ENCODE measurements at regions not wholly inside any gene's neighbourhood (a gene's known extent, or its start where the extent isn't known, plus 50 kb on each side); places are given as distances from the start of the nearest gene placed in this dataset.

DNA sequence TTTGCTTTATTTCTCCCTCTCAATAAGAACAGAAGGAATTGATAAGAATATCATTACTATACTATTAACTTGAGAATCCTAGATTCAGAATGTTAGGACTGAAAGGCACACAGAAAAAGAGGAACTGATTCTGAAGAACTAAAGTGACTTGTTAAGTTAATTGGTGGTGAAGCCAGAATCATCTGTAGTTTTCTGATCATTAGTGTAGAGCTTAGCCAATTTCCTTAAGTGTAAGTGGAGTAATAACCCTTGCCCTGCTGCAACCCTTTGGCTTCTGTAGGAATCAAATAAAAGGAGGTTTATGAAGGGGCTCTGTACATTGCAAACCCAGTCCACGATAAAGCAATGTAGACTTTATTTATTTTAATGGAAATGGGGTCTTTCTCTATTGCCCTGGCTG is 1186.0 kb downstream of the SORCS3 start:
- Mint-ChIP-seq H3K27me3 (no peaks in the 10 kb centered on the region), H3K36me3 (no peaks in the 10 kb centered on the region), H3K9me3 (peaks cover 4% of the 10 kb centered on the region), H3K4me1 (no peaks in the 10 kb centered on the region), H3K4me3 (no peak overlapping the region), H3K27ac (no peak overlapping the region)
- ATAC-seq: no peak

DNA sequence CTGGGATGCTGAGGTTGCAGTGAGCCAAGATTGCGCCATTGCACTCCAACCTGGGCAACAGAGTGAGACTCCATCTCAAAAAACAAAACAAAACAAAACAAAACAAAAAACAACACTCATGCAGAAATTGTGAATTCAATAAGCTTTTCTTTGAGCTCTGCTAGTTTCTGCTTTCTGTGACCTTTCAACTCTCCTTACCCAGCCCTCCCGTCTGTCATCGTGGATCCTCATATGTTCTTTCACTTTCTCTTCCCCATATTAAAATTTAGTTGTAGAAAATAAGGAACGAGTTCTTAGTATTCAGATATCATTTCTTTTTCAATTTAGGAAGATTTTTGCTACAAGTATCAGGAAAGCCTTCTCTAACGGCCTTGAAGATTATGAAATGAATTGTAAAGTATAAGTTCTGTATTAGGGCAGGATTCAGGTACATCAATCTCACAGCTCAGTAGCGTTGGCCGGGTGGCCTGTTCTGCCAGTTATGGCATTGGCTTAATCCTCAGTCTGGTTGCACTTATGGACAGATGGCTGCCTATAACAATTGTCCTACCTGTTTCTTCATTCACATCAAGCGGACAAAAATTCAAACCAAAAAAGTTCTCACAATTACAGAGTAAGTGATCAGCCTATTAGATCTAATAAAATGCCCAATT is 1167.0 kb downstream of the SORCS3 start:
- peaks cover 2% of the 10 kb centered on the region for H3K9me3 Mint-ChIP-seq
- no peak for ATAC-seq
- H3K4me1 Mint-ChIP-seq: no peaks in the 10 kb centered on the region
- H3K27ac Mint-ChIP-seq: no peak overlapping the region
- no peaks in the 10 kb centered on the region for H3K36me3 Mint-ChIP-seq
- no peak overlapping the region for H3K4me3 Mint-ChIP-seq
- no peaks in the 10 kb centered on the region for H3K27me3 Mint-ChIP-seq

DNA sequence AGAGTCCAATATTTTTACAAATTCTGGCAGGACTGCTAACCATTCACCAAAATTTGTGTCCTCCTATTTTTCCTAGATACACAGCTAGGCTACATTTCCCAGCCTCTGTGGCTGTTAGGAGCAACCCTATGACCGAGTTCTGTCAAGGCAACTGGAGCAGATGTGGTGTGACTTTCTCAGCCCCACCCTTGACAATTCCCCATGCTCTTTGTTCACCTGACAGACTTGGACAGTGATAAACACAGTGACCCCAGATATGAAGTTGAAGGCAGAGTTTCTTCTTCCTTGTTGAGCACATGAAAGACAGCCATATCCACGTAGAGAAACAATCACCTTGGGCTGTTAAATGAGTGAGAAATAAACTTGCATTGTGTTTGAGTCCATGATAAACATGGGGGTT is 1162.1 kb downstream of the SORCS3 start:
- H3K4me3 Mint-ChIP-seq: no peak overlapping the region
- H3K36me3 Mint-ChIP-seq: no peaks in the 10 kb centered on the region
- H3K27ac Mint-ChIP-seq: no peak overlapping the region
- H3K9me3 Mint-ChIP-seq: peaks cover 5% of the 10 kb centered on the region
- ATAC-seq: no peak
- H3K4me1 Mint-ChIP-seq: no peaks in the 10 kb centered on the region
- H3K27me3 Mint-ChIP-seq: no peaks in the 10 kb centered on the region

DNA sequence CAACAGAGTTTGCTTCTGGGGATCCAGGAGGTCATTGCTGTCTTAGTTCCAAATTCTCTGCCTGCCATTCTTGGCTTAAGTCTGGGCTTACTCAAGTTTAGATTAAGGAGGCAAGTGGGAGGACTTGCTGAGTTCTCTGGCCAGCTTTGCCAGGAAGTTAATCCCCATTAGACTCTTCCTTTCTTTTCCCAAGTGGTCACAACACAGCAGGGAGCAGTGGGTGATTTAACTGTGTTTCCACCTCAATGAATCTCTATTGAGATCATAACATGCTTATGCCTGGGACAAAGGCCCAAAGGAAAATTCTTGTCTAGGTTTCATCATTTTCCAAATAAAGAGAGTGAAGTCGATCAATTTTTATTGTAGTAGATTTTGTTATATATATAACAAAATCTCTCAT is 1159.6 kb downstream of the SORCS3 start:
- Mint-ChIP-seq H3K27me3 (no peaks in the 10 kb centered on the region), H3K4me3 (no peak overlapping the region), H3K36me3 (no peaks in the 10 kb centered on the region), H3K27ac (no peak overlapping the region), H3K4me1 (no peaks in the 10 kb centered on the region), H3K9me3 (peaks cover 3% of the 10 kb centered on the region)
- no peak for ATAC-seq

DNA sequence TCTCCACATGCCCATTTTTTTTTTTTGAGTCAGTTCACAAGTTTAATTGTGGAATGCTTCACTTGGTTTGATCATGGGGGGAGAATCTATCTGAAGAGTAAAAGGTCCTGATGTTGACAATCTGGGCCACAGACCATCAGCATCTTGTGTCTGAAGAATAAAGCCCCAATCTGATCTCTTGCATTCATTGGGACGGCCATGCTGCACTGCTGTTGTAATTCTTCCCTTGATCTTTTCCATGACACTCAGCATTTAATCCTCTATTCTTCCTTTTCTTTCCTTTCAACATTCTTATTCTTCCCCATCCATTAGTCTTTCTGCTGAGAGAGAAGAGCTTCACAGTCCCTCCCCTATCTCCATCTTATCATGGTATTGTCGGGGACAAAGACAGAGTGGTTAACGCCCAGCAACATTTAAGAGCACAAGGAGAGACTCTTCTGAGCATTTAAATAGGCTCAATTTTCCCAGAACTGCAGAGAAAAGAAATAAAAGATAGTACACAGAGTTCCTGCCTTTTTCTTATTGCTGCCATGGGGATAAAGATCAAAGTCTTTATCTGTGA is 1157.3 kb downstream of the SORCS3 start:
- Mint-ChIP-seq H3K27ac (no peak overlapping the region), H3K4me3 (no peak overlapping the region), H3K27me3 (no peaks in the 10 kb centered on the region), H3K36me3 (no peaks in the 10 kb centered on the region), H3K9me3 (peaks cover 7% of the 10 kb centered on the region), H3K4me1 (no peaks in the 10 kb centered on the region)
- ATAC-seq: no peak

DNA sequence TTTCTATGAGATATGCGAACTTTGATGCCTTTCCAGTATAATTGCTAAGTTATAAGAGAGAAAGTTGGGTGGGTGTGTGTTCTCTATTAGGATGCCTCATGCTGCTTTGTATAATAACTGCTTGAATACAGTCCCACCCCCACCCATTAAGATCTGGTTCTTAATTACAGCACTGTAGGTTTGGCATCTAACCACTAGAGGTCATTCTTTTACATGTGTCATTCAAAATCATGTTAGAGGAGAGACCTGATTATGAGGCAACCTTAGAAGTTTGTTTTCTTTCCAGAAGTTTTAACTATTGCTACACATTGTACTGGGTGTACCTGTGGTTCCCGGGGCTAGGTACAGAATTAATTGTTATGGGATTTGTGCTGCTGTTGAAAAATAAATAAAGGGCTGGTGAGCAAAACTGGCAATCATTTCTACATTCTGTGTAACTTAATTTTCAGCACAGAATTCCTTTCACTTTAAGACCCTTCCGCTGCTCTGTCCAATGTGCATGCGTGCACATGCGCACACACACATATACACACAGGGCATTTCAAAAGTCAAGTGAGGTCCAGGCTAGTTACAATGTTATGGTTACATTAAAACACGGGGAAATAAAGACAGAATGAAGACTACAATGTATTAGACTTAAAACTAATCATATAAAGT is 1156.3 kb downstream of the SORCS3 start:
- no peaks in the 10 kb centered on the region for H3K4me1 Mint-ChIP-seq
- no peak for ATAC-seq
- no peaks in the 10 kb centered on the region for H3K36me3 Mint-ChIP-seq
- H3K9me3 Mint-ChIP-seq: peaks cover 7% of the 10 kb centered on the region
- no peaks in the 10 kb centered on the region for H3K27me3 Mint-ChIP-seq
- H3K4me3 Mint-ChIP-seq: no peak overlapping the region
- no peak overlapping the region for H3K27ac Mint-ChIP-seq

DNA sequence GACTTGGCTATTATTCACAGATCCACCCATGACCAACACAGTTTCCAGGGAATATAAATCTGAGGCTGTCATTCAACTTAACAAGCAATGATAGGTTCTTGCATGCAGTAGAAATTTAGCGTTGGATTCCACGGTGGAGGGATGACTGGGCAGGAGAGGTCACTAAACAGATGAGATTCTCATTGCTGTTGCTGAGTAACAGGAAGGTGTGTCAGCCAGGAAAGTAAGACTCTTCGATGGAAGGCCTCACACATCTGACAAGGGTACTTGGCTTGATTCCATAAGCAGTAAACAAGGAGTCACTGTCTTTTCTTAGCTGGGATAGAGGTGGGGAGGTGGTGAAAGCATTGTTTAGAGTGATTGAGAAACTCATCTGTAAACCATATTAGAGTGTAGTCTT is 1152.0 kb downstream of the SORCS3 start:
- Mint-ChIP-seq H3K27me3 (no peaks in the 10 kb centered on the region), H3K4me3 (no peak overlapping the region), H3K36me3 (no peaks in the 10 kb centered on the region), H3K9me3 (peaks cover 4% of the 10 kb centered on the region), H3K27ac (no peak overlapping the region), H3K4me1 (no peaks in the 10 kb centered on the region)
- no peak for ATAC-seq

DNA sequence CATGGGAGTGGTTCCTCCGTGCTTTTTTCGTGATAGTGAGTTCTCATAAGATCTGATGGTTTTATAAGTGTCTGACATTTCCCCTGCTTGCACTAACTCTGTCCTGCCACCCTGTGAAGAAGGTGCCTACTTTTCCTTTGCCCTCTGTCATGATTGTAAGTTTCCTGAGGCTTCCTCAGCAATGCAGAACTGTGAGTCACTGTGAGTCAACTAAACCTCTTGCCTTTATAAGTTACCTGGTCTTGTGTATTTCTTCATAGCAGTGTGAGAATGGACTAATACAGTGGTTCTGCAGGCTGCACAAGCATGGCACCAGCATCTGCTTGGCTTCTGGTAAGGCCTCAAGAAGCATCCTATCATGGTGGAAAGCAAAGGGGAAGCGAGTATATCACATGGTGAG is 1144.6 kb downstream of the SORCS3 start:
- ATAC-seq: no peak
- no peaks in the 10 kb centered on the region for H3K36me3 Mint-ChIP-seq

DNA sequence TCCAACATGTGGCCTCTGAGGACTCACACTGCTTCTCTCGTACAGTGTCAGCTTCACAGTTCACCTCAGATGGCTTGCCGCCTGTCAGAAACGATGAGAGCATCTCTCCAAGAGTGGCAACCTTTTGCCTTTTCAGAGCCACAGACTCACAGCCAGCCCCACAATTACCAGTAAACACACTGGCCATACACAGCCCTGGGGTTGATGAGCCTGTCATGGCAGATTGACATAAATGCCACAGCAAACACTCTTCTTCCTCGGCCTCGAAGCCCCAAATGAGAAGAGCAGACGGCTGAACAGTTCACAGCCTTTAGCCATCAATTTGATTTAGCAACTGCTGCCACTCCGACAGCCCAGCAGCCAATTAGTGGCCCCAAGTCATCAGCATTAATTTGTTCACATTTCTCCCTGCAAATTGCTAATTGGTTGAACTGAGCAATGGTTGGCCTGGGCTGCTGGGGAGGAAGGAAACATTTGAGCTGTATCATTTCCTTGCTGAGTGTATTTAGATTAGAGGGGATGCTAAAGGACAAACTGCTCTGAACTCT is 1142.9 kb downstream of the SORCS3 start:
- no peaks in the 10 kb centered on the region for H3K27me3 Mint-ChIP-seq
- H3K4me1 Mint-ChIP-seq: no peaks in the 10 kb centered on the region
- no peaks in the 10 kb centered on the region for H3K36me3 Mint-ChIP-seq
- H3K4me3 Mint-ChIP-seq: no peak overlapping the region
- no peak overlapping the region for H3K27ac Mint-ChIP-seq
- peaks cover 7% of the 10 kb centered on the region for H3K9me3 Mint-ChIP-seq
- no peak for ATAC-seq

More for the DNA sequence above, 1144.6 kb downstream of the SORCS3 start:
- H3K4me3 Mint-ChIP-seq: no peak overlapping the region
- H3K9me3 Mint-ChIP-seq: peaks cover 7% of the 10 kb centered on the region
- no peak overlapping the region for H3K27ac Mint-ChIP-seq
- H3K27me3 Mint-ChIP-seq: no peaks in the 10 kb centered on the region
- H3K4me1 Mint-ChIP-seq: no peaks in the 10 kb centered on the region

DNA sequence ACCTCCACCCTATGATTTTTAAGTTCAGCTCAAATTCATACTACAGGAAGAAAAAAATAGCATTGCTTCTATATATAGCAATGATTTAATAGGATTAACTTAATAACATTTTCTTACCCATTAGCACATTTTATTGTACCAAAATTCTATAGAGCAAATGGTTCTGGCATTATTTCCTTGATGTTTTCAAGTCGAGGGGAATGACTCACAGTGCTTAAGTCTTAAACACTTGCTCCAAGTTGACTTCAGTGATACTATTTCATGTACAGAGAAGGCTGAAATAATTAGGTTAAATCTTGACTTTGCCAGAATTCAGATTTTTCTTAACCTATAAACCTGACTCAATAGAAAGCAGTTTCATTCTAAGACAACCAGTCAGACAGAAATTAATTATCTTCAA is 1133.8 kb downstream of the SORCS3 start:
- no peak for ATAC-seq
- H3K9me3 Mint-ChIP-seq: no peaks in the 10 kb centered on the region
- no peak overlapping the region for H3K27ac Mint-ChIP-seq
- no peaks in the 10 kb centered on the region for H3K36me3 Mint-ChIP-seq
- no peak overlapping the region for H3K4me3 Mint-ChIP-seq
- no peaks in the 10 kb centered on the region for H3K27me3 Mint-ChIP-seq
- H3K4me1 Mint-ChIP-seq: no peaks in the 10 kb centered on the region

DNA sequence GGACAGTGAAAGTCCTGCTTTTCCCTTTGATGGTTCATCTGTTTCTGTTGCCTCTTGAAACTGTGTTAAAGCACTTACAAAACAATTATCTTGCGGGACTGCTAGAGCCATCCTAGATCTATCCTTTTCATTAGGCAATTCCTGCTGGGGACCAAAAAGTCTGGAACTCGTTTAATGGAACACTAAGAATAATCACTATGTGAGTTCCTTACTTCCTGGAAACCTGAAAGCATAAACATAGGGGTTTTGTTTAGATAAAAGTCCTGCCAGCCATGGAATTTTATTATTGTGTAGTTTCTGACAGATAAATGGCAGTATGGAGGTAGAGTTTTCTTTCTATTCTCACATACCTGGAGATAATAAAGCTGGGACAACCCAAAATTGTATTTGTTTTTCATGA is 1133.3 kb downstream of the SORCS3 start:
- Mint-ChIP-seq H3K4me1 (no peaks in the 10 kb centered on the region), H3K9me3 (no peaks in the 10 kb centered on the region), H3K27ac (no peak overlapping the region), H3K4me3 (no peak overlapping the region), H3K36me3 (no peaks in the 10 kb centered on the region), H3K27me3 (no peaks in the 10 kb centered on the region)
- no peak for ATAC-seq

DNA sequence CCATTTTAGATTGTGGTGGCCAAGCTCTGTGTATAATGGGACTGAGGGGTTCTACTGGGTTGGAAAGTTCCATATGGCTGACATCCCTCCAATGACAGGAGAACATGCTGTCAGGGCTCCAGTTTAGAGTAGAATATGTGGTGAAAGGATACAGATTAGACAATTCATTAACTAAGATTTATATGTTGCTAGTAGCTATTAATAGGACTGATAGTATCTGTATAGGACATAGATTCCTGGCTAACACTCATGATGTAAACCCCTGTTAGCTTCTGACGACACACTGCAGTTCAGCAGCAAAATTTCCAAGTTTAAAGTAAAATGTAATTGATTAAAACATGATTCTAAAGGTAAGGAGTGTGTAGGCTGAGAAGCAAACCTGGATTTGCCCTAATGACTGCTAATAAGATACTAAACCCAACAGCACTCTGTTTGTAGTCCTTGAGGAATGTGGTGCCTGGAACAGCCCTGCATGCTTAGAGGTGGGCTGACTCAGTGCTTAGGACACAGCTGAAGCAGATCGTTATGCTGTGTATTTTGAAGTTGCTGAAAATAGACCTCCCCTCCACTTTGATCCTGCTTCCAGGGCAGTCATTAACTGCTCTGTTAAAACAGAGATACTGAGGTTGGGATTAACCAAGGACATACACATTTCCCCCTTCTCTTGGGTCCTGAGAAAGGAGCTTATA is 1129.6 kb downstream of the SORCS3 start:
- Mint-ChIP-seq H3K27ac (no peak overlapping the region), H3K4me1 (no peaks in the 10 kb centered on the region), H3K4me3 (no peak overlapping the region), H3K9me3 (peaks cover 3% of the 10 kb centered on the region), H3K36me3 (no peaks in the 10 kb centered on the region), H3K27me3 (no peaks in the 10 kb centered on the region)
- no peak for ATAC-seq

DNA sequence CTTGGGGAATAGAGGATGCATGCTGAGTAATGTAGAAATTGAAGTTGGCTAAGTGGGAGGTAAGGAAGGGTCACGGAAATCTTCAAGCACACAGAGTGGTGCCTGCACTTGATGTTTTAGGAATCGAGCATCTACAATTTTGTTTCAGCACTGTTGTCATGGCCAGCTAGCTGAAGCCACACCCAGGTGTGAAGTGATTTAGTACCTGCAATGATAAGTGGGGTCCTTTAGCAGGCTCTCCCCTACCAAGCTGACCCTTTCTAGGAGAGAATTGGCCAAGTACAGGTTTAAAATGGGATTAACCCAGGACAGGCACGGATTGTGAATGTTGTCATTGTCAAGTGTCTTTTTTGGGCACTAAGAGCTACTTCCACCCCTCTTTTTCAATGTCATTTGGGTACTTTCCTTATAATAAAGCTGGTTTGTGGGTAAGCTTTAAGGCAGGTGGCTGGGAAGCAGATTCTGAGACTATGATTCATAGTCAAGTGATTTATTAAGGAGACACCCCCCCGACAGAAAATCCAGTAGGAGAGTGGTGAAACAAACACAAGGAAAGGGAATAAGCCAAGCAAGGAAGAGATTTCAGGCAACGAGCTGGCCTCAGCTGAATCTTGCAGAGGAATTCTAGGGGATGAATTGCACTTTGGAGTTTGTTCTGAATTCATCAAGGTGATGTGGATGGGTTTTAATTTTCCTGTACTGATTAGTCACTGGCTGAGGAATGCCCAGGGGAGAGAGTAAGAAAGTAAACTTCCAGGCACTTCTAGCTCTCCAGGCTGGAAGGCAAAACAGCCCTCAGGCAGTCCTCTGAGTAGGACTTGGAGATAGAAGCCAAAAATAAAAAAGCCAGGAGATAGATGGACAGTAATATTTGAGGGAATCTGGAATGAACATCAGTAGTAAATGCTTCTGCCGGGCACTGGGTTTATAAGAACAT is 1128.4 kb downstream of the SORCS3 start:
- H3K4me1 Mint-ChIP-seq: no peaks in the 10 kb centered on the region
- ATAC-seq: no peak
- no peaks in the 10 kb centered on the region for H3K36me3 Mint-ChIP-seq
- no peak overlapping the region for H3K4me3 Mint-ChIP-seq
- H3K27me3 Mint-ChIP-seq: no peaks in the 10 kb centered on the region
- no peak overlapping the region for H3K27ac Mint-ChIP-seq
- peaks cover 3% of the 10 kb centered on the region for H3K9me3 Mint-ChIP-seq

DNA sequence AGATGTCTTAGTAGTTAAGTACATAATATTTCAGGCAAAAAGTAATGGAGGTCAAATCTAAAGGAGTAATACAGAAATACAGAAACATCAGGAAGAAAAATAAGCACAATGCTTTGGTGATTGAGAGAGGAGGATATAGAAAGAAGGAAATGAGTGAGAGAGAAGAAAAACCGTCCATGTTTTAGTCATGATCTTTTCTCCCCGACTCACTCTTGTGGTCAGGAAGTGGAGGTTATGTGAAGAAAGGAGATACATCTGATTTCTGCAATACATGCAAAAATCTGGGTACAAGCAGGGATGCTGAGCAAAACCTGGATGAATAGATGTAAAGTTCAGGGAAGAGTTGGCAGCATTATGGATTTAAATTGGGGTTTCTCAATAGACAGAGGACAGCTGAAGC is 1122.5 kb downstream of the SORCS3 start:
- no peak overlapping the region for H3K27ac Mint-ChIP-seq
- H3K4me3 Mint-ChIP-seq: no peak overlapping the region
- H3K9me3 Mint-ChIP-seq: peaks cover 3% of the 10 kb centered on the region
- no peaks in the 10 kb centered on the region for H3K27me3 Mint-ChIP-seq
- H3K36me3 Mint-ChIP-seq: no peaks in the 10 kb centered on the region
- no peak for ATAC-seq
- no peaks in the 10 kb centered on the region for H3K4me1 Mint-ChIP-seq
